ENCODE measurements at regions not wholly inside any gene's neighbourhood (a gene's known extent, or its start where the extent isn't known, plus 50 kb on each side); places are given as distances from the start of the nearest gene placed in this dataset.

- DNase-seq (ENCODE audit: low read depth in 1 of 2, low spot score in 2 of 2) (no peak), FAIRE-seq (no peak)
- no peak for TF ChIP-seq POU5F1 (IDR thresholded peaks at IDR 0.05; ENCODE audit: low read depth, low read length)
- no peak for TF ChIP-seq SIN3A (conservative IDR thresholded peaks at IDR 0.05 in 1 of 2, IDR thresholded peaks at IDR 0.05 in 1 of 2; ENCODE audit: low read depth in 1 of 2, low read length in 2 of 2)
- no peak for TF ChIP-seq CHD1 (IDR thresholded peaks at IDR 0.05; ENCODE audit: low read depth, low read length)
- TF ChIP-seq EGR1 (IDR thresholded peaks at IDR 0.05; ENCODE audit: borderline replicate concordance, low read depth, low read length), result no peak
- no peak for TF ChIP-seq CTCF (IDR thresholded peaks at IDR 0.05; ENCODE audit: control extremely low read depth in 1 of 3, insufficient read depth in 1 of 3, low read depth in 1 of 3, low read length in 3 of 3)
- TF ChIP-seq CBX5 (IDR thresholded peaks at IDR 0.05; ENCODE audit: low read depth, low read length), result no peak
- H3K9ac ChIP-seq (replicated peaks in 1 of 4; ENCODE audit: extremely low read depth in 1 of 4, low read depth in 3 of 4, low read length in 3 of 4), result no peak overlapping the region
- H3K27me3 ChIP-seq (replicated peaks in 1 of 4; ENCODE audit: control insufficient read depth in 3 of 4, extremely low read depth in 1 of 4, insufficient read depth in 3 of 4, low read length in 3 of 4), result no peaks in the 10 kb centered on the region
- no peak overlapping the region for H3K27ac ChIP-seq (ENCODE audit: low read depth, low read length)
- no peaks in the 10 kb centered on the region for H3K79me2 ChIP-seq (ENCODE audit: control insufficient read depth in 1 of 2, insufficient read depth in 2 of 2, low read length in 2 of 2)
- no peak overlapping the region for H3K18ac ChIP-seq (ENCODE audit: extremely low read depth, low read length)
- no peak overlapping the region for H4K91ac ChIP-seq (replicated peaks; ENCODE audit: insufficient read length, low read length)
- H4K20me1 ChIP-seq (replicated peaks in 1 of 2; ENCODE audit: control insufficient read depth in 1 of 2, insufficient read depth in 2 of 2, low read length in 2 of 2), result no peaks in the 10 kb centered on the region
- no peak overlapping the region for H2BK12ac ChIP-seq (ENCODE audit: low read depth, low read length)
- 88% methylated on average over 1 of the region's 1 CpG; no CpG with 5 or more reads in 1 of the 2 experiments for WGBS, 2 experiments (ENCODE audit: extremely low coverage in 1 of 2, insufficient coverage in 1 of 2, insufficient read length in 1 of 2, insufficient replicate concordance in 2 of 2, low coverage in 1 of 2, low lambda C conversion rate in 2 of 2, missing lambda C conversion rate in 1 of 2)
- no peak overlapping the region for H3K4me3 ChIP-seq (ENCODE audit: extremely low read depth in 1 of 4, insufficient read depth in 2 of 4, low read depth in 3 of 4, low read length in 4 of 4)
- no peak overlapping the region for H3K4me2 ChIP-seq (ENCODE audit: insufficient read depth in 1 of 2, low read depth in 2 of 2, low read length in 2 of 2)
- no peak overlapping the region for H3K56ac ChIP-seq (replicated peaks; ENCODE audit: insufficient read length, low read depth, low read length)
- CTCF ChIA-PET (ENCODE audit: partially characterized antibody), result no interaction called here
- peaks cover 4 to 8% of the 10 kb centered on the region in 2 experiments; a peak in 2 of 4 replicates for H3K9me3 ChIP-seq (ENCODE audit: insufficient read depth in 2 of 2, low read depth in 1 of 2, low read length in 1 of 2)
- H3K4me1 ChIP-seq (replicated peaks in 1 of 4; ENCODE audit: control insufficient read depth in 3 of 4, insufficient read depth in 4 of 4, low read length in 3 of 4), result peaks cover 0 to 4% (median 0%) of the 10 kb centered on the region in 4 experiments; a peak in 1 of 7 replicates
- no peak overlapping the region for H2BK5ac ChIP-seq (ENCODE audit: low read depth, low read length)
- no peak overlapping the region for H3K14ac ChIP-seq (ENCODE audit: insufficient read length)
- POLR2A ChIA-PET (ENCODE audit: partially characterized antibody), result no interaction called here
- no peak overlapping the region for H2BK20ac ChIP-seq (ENCODE audit: low read length)
- no peak overlapping the region for H2BK120ac ChIP-seq (replicated peaks; ENCODE audit: low read depth, low read length)
- H3K23me2 ChIP-seq (ENCODE audit: low read depth, low read length), result no peaks in the 10 kb centered on the region
- no peak overlapping the region for H4K5ac ChIP-seq (ENCODE audit: insufficient read length, low read depth, low read length)
- no peak overlapping the region for H4K8ac ChIP-seq (ENCODE audit: extremely low read depth, insufficient read depth, low read length)
- H3K36me3 ChIP-seq (ENCODE audit: control insufficient read depth in 2 of 4, insufficient read depth in 4 of 4, low read length in 3 of 4), result no peaks in the 10 kb centered on the region; a peak in 1 of 8 replicates
- no peak overlapping the region for H3K4ac ChIP-seq (replicated peaks; ENCODE audit: insufficient read length, low read depth, low read length)
- no peak overlapping the region for H2AFZ ChIP-seq (ENCODE audit: low read length)
- H2BK15ac ChIP-seq (ENCODE audit: low read length), result no peak overlapping the region
- no peak overlapping the region for H3K23ac ChIP-seq (ENCODE audit: insufficient read length)
- no peaks in the 10 kb centered on the region for H3K79me1 ChIP-seq (ENCODE audit: low read depth, low read length)
- H2AK5ac ChIP-seq (ENCODE audit: low read depth, low read length), result no peak overlapping the region
Measured at GRCh38 chr6:60668428-60668827, 1617.6 kb downstream of the KHDRBS2 start.

Measured in H1 (cell line).